NCI-H82 treated with DMSO at 0.1 percent for 48 hours (cell line): ENCODE measurements at regions not wholly inside any gene's neighbourhood (a gene's known extent, or its start where the extent isn't known, plus 50 kb on each side); places are given as distances from the start of the nearest gene placed in this dataset.
"Not testable (repeated sequence)": the region's sequence is repeated elsewhere in the genome, so short reads cannot be mapped to it uniquely, and the experiment has no call there.

Experiments used
- DNase-seq: peaks from one replicate; lab custom pipeline; 2025; ENCODE audit not compliant: unreplicated experiment; lab: John Stamatoyannopoulos, UW

- no peak for DNase-seq
Measured at GRCh38 chr5:173667702-173668101, 51.3 kb upstream of the BOD1 start.

GRCh38 chr5:173668245-173668800 lies 51.9 kb upstream of the BOD1 start:
- no peak for DNase-seq

GRCh38 chr5:173668910-173669309 lies 52.5 kb upstream of the BOD1 start:
- no peak for DNase-seq

GRCh38 chr5:173669483-173669882 lies 53.0 kb upstream of the BOD1 start:
- no peak for DNase-seq

- DNase-seq: no peak
Measured at GRCh38 chr5:173670130-173670651, 53.7 kb upstream of the BOD1 start.

GRCh38 chr5:173670791-173671120 lies 54.3 kb upstream of the BOD1 start:
- no peak for DNase-seq

GRCh38 chr5:173671121-173671949 lies 54.9 kb upstream of the BOD1 start:
- DNase-seq: no peak

- DNase-seq: no peak
Measured at GRCh38 chr5:173672166-173672565, 55.7 kb upstream of the BOD1 start.

- no peak for DNase-seq
Measured at GRCh38 chr5:173672891-173673290, 56.4 kb upstream of the BOD1 start.

GRCh38 chr5:173673295-173674101 lies 57.0 kb upstream of the BOD1 start:
- no peak for DNase-seq

- no peak for DNase-seq
Measured at GRCh38 chr5:173675287-173675996, 59.0 kb upstream of the BOD1 start.

- no peak for DNase-seq
Measured at GRCh38 chr5:173676375-173676774, 59.9 kb upstream of the BOD1 start.

- DNase-seq: no peak
Measured at GRCh38 chr5:173677125-173677672, 60.7 kb upstream of the BOD1 start.

GRCh38 chr5:173679909-173680630 lies 63.6 kb upstream of the BOD1 start:
- DNase-seq: no peak

- no peak for DNase-seq
Measured at GRCh38 chr5:173680660-173681242, 64.3 kb upstream of the BOD1 start.

- no peak for DNase-seq
Measured at GRCh38 chr5:173682313-173682712, 65.9 kb upstream of the BOD1 start.

- not testable (repeated sequence) for DNase-seq
Measured at GRCh38 chr5:173684535-173684934, 68.1 kb upstream of the BOD1 start.

GRCh38 chr5:173686950-173687349 lies 70.5 kb upstream of the BOD1 start:
- DNase-seq: no peak

- DNase-seq: no peak
Measured at GRCh38 chr5:173688703-173689102, 72.3 kb upstream of the BOD1 start.

GRCh38 chr5:173689171-173689736 lies 72.8 kb upstream of the BOD1 start:
- DNase-seq: no peak
